ENCODE measurements at regions not wholly inside any gene's neighbourhood (a gene's known extent, or its start where the extent isn't known, plus 50 kb on each side); places are given as distances from the start of the nearest gene placed in this dataset.

DNA sequence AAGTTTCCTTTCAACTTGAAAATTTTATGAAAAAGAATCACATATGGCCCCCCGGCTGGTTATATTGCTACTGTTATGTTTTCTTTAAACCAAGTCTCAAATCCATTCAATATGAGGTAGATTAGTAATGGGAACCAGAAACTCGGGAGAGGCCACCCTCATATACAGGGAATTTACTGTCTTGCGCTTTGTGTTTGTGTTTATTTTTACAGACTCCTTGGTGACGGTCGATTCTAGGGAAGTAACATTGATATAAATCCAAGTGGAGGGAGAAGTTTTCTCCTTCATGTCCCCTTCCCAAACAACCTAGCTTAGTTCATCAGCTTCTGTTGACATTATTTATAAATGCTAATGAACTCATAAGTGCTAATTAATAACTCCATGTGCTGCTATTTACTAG is 163.5 kb upstream of the LMO4 start:
- intact Hi-C loops (cut with DNase I), result no loop called here
- H3K27me3 ChIP-seq (ENCODE audit: low read depth), result no peaks in the 10 kb centered on the region
- ATAC-seq (no peak), DNase-seq (no peak)
- no peaks in the 10 kb centered on the region for H3K4me1 ChIP-seq
- H3K4me3 ChIP-seq, result no peak overlapping the region
- no peaks in the 10 kb centered on the region for H3K9me3 ChIP-seq
- H3K27ac ChIP-seq, result no peak overlapping the region
- TF ChIP-seq, protein P1, sequence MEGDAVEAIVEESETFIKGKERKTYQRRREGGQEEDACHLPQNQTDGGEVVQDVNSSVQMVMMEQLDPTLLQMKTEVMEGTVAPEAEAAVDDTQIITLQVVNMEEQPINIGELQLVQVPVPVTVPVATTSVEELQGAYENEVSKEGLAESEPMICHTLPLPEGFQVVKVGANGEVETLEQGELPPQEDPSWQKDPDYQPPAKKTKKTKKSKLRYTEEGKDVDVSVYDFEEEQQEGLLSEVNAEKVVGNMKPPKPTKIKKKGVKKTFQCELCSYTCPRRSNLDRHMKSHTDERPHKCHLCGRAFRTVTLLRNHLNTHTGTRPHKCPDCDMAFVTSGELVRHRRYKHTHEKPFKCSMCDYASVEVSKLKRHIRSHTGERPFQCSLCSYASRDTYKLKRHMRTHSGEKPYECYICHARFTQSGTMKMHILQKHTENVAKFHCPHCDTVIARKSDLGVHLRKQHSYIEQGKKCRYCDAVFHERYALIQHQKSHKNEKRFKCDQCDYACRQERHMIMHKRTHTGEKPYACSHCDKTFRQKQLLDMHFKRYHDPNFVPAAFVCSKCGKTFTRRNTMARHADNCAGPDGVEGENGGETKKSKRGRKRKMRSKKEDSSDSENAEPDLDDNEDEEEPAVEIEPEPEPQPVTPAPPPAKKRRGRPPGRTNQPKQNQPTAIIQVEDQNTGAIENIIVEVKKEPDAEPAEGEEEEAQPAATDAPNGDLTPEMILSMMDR (IDR thresholded peaks at IDR 0.05), result no peak
- H3K36me3 ChIP-seq, result no peaks in the 10 kb centered on the region

DNA sequence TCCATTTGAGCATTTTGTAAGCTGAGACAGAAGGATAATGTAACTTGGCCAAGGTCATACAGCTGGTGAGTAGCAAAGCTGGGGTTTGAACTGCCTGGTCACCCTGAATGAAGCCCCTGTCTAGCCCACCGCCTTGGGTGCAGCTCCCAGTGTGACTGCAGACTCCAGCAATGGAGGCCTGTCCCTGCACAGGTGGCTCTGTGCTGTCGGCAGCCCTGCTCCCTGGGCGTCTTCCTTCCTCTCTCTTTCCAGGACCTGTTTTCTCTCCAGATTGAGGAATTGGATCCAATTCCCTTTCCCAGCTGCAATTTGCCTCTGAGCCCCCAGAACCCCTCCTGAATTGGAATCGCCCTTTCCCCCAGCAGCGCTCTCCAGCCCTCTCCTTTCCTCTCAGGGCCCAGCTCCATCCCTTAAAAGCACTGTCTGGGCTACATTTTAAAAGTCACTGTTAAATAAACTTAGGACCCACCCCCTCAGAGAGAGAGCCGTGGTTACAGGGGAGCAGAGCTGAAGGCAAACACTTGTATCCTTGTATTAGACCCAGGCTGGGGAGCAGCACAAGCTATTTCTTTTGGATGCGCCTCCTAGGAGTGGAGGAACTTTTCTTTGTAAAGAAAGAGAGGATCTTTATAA is 161.4 kb upstream of the LMO4 start:
- Histone ChIP-seq H3K27me3 (ENCODE audit: low read depth) (no peaks in the 10 kb centered on the region), H3K9me3 (no peaks in the 10 kb centered on the region), H3K4me1 (no peaks in the 10 kb centered on the region), H3K36me3 (no peaks in the 10 kb centered on the region), H3K27ac (no peak overlapping the region), H3K4me3 (no peak overlapping the region)
- ATAC-seq (no peak), DNase-seq (no peak)
- TF ChIP-seq, protein P1 (IDR thresholded peaks at IDR 0.05), result no peak
- intact Hi-C loops (cut with DNase I), result no loop called here

DNA sequence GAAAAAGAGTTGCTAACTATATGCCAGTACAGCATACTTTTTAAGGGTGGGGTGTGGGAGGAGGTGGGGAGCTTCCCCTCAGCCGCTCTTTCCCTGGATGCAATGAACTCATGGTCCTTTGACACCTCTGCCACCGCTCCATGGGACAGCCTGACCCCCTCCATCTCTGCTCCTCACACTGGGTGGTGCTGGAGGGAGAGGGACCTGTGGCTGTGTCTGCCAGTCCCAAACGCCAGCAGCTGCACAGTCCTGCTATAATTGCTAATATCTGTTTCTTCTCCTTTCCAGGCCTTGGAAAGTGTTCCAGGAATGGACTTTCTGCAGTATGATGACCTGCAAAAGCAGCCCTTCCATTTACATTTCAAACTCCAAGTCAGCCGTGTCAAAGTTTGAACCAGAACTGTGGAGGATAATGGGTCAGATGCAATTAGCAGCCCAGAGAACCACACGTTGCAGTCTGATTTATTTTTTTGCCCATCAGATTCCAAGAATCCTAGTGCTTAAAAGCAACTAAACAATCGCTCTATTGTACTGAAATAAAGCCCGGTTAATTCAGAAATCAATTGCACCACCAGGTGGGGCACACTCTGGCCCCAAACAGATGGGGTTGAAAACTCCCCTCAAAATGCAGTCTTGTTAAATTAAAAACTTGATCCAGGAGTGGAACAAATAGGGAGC is 160.7 kb upstream of the LMO4 start:
- TF ChIP-seq, protein P1 (IDR thresholded peaks at IDR 0.05), result no peak

DNA sequence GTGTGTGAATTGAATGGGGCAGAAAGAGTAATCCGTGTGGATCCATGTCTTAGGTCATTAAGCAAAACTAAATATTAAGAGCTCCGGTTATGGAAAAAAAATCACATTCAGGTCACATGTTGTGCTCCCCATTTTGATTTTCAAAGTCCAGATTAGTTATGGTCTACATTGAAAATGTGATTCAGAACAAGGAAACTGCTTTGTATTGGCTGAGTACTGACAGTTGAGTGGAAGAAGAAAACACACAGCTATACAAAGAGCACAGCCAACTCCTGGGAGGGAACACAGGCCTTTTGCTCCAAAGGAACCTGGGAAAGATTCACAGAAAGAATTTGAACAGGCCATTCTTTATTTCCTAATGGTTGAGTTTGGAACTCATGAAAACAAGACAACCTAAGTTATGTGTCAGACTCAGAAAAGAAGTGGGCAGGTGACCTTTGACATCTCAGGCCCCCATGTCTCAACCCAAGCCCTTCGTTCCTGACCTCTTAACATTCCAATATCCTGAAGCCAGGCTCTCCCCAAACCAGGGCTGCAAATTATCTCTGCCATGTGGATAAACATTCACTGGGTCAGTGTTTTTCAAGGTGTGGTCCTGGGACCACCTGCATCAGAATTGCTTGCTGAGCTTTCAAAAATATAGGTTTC is 159.3 kb upstream of the LMO4 start:
- H3K4me3 ChIP-seq, result no peak overlapping the region
- intact Hi-C loops (cut with DNase I), result no loop called here
- no peaks in the 10 kb centered on the region for H3K4me1 ChIP-seq

More for the DNA sequence above, 160.7 kb upstream of the LMO4 start:
- DNase-seq, result no peak
- H3K27ac ChIP-seq, result no peak overlapping the region
- H3K9me3 ChIP-seq, result no peaks in the 10 kb centered on the region
- no peaks in the 10 kb centered on the region for H3K27me3 ChIP-seq (ENCODE audit: low read depth)
- intact Hi-C loops (cut with DNase I), result no loop called here
- no peak overlapping the region for H3K4me3 ChIP-seq
- ATAC-seq, result no peak
- H3K36me3 ChIP-seq, result no peaks in the 10 kb centered on the region
- H3K4me1 ChIP-seq, result no peaks in the 10 kb centered on the region

DNA sequence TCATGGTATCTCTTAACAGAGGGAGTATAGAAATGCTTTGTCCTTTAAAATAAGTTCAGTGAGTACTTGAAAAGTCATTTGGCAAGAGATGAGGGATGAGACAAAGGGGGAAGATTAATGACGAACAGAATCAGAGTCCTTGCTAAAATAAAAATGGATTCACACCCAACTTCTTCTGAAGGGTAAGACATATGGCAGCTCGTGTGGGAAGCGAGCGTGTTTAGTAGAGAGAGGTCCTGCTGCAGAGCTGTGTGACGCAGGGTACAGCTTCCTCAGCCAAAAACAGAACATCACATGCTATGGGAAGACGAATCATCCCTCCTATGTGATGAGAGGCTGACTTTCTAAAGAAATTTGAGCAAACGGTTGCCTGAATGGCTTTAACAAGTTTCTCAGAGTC is 158.5 kb upstream of the LMO4 start:
- DNase-seq (no peak), ATAC-seq (no peak)
- TF ChIP-seq, protein P1 (IDR thresholded peaks at IDR 0.05), result no peak
- Histone ChIP-seq H3K36me3 (no peaks in the 10 kb centered on the region), H3K4me1 (no peaks in the 10 kb centered on the region), H3K4me3 (no peak overlapping the region), H3K27me3 (ENCODE audit: low read depth) (no peaks in the 10 kb centered on the region), H3K27ac (no peak overlapping the region), H3K9me3 (no peaks in the 10 kb centered on the region)
- intact Hi-C loops (cut with DNase I), result no loop called here

More for the DNA sequence above, 159.3 kb upstream of the LMO4 start:
- TF ChIP-seq, protein P1 (IDR thresholded peaks at IDR 0.05), result no peak
- no peaks in the 10 kb centered on the region for H3K9me3 ChIP-seq
- H3K27ac ChIP-seq, result no peak overlapping the region
- H3K27me3 ChIP-seq (ENCODE audit: low read depth), result no peaks in the 10 kb centered on the region
- no peak for ATAC-seq
- DNase-seq, result no peak
- H3K36me3 ChIP-seq, result no peaks in the 10 kb centered on the region
